ENCODE measurements at regions not wholly inside any gene's neighbourhood (a gene's known extent, or its start where the extent isn't known, plus 50 kb on each side); places are given as distances from the start of the nearest gene placed in this dataset.
A peak's percentile ranks its signal among the peaks of the same experiment; 100 is the strongest.
"Not testable (repeated sequence)": the region's sequence is repeated elsewhere in the genome, so short reads cannot be mapped to it uniquely, and the experiment has no call there.

DNA sequence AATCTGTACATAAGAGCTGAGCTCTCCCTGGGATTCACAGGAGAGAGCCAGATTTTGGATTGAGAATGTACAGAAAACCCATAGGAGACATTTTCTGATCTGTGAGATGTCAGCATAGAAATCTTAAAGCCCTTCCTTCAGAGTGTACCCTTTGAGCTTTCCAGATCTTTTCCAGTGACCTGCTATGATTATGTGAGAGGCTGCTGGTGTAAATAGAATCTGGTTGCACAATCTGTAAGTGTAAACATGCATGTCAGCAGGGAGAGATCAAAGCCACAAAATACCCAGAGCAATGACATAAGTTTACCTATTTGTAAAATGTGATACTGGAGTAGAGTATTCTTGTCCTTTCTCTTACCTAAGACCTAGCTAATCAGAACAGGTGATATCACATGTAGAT lies 471.9 kb downstream of the FOXD4L5 start:
- H3K4me3 Mint-ChIP-seq, H3K36me3 Mint-ChIP-seq, H3K9me3 Mint-ChIP-seq, H3K27me3 Mint-ChIP-seq, H3K4me1 Mint-ChIP-seq, H3K27ac Mint-ChIP-seq: not testable (repeated sequence)

DNA sequence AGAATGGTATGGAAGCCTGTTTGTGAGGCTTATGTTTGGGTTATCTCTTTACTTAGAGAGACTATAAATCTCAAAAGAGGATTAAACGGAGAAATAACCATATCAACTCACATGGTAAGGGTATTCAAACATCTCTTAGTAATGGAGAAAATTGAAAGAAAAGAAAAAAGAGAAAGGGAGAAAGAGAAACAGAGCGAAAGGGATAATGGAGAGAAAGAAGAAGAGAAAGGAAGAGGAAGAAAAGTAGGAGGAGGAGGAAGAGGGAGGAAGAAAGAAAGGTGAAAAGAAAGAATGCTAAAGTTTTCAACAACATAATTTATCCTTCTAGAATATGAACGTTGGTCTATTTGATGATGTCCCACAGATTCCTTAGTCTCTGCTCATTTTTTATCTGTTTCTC lies 506.3 kb downstream of the FOXD4L5 start:
- H3K4me3 Mint-ChIP-seq, H3K27me3 Mint-ChIP-seq, H3K9me3 Mint-ChIP-seq, H3K4me1 Mint-ChIP-seq, H3K36me3 Mint-ChIP-seq, H3K27ac Mint-ChIP-seq: not testable (repeated sequence)

GRCh38 chr9:64776269-64776668 lies 508.7 kb downstream of the FOXD4L5 start:
- not testable (repeated sequence) for H3K4me1 Mint-ChIP-seq, H3K27me3 Mint-ChIP-seq, H3K36me3 Mint-ChIP-seq, H3K9me3 Mint-ChIP-seq, H3K4me3 Mint-ChIP-seq, H3K27ac Mint-ChIP-seq

GRCh38 chr9:64774813-64775793 lies 509.9 kb downstream of the FOXD4L5 start:
- H3K36me3 Mint-ChIP-seq, H3K27me3 Mint-ChIP-seq, H3K4me1 Mint-ChIP-seq, H3K9me3 Mint-ChIP-seq, H3K27ac Mint-ChIP-seq: not testable (repeated sequence)
- peak overlapping the region; percentile 5 for H3K4me3 Mint-ChIP-seq

GRCh38 chr9:64774004-64774812 lies 510.8 kb downstream of the FOXD4L5 start:
- not testable (repeated sequence) for H3K4me1 Mint-ChIP-seq, H3K27ac Mint-ChIP-seq, H3K4me3 Mint-ChIP-seq, H3K9me3 Mint-ChIP-seq, H3K27me3 Mint-ChIP-seq, H3K36me3 Mint-ChIP-seq

GRCh38 chr9:64773491-64773931 lies 511.5 kb downstream of the FOXD4L5 start:
- Mint-ChIP-seq H3K4me1 (no peaks in the 10 kb centered on the region), H3K9me3 (no peaks in the 10 kb centered on the region), H3K27ac (no peak overlapping the region), H3K27me3 (peaks cover 3% of the 10 kb centered on the region), H3K36me3 (no peaks in the 10 kb centered on the region), H3K4me3 (no peak overlapping the region)

- not testable (repeated sequence) for H3K4me3 Mint-ChIP-seq, H3K27me3 Mint-ChIP-seq, H3K27ac Mint-ChIP-seq, H3K36me3 Mint-ChIP-seq, H3K4me1 Mint-ChIP-seq, H3K9me3 Mint-ChIP-seq
Measured at GRCh38 chr9:64772751-64773331, 512.2 kb downstream of the FOXD4L5 start.

DNA sequence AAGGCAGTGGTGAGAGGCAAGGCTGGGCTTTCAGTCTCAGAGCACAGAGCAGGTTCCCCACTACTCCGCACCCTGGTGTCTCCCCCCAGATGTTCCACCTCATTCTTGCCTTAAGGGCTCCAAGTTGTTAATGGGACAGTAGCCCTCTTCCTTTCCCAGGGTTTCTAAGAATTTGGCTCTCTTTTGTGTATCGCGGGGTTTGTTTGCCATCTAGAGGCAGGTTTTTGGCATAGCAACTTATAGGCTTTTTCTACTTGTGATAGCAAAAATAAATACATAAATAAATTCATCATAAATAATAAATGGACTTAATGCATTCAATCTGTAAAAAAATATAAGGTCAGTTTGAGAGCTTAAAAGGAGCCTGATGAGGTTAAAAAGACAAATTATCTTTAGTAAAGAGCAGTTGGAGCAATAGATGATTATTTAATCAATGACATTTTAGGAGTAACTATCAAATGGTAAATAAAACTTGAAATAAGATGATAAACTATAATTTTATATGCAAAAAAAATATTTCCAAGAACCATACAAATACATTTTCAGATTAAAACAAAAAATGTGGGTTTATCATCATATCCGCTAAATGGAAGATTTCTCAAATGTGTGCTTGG lies 512.8 kb downstream of the FOXD4L5 start:
- not testable (repeated sequence) for H3K4me1 Mint-ChIP-seq, H3K27me3 Mint-ChIP-seq, H3K4me3 Mint-ChIP-seq, H3K9me3 Mint-ChIP-seq, H3K27ac Mint-ChIP-seq, H3K36me3 Mint-ChIP-seq

Data from activated naive CD4-positive, alpha-beta T cell treated with anti-CD3 and anti-CD28 coated beads, Interleukin-2, amount 50 U/mL, for 24 hours (primary cell).